IMR-90 (cell line): ENCODE measurements at regions not wholly inside any gene's neighbourhood (a gene's known extent, or its start where the extent isn't known, plus 50 kb on each side); places are given as distances from the start of the nearest gene placed in this dataset.

Source experiments
- ATAC-seq: fragments of 200-7000 bp; cut with Tn5 transposase; 2 replicates; pipeline ENCODE4 v1.9.1; 2020; ENCODE audit warnings: low read depth, mild to moderate bottlenecking, moderate library complexity
- BruUV-seq: library from RNA; stranded (reverse); fragments of 400-500 nt; replicated peaks from 2 replicates; lab custom pipeline; 2021; lab: Mats Ljungman, UMichigan
- CTCF ChIA-PET: fragments of 300-600 bp; formaldehyde crosslinking; extraction: SDS; loops from one replicate; lab custom pipeline; 2021; ENCODE audit warnings: antibody characterized with exemption; lab: Yijun Ruan, JAX
- POLR2A ChIA-PET: fragments of 300-600 bp; sonication (Branson Sonifier 250); formaldehyde crosslinking; loops from one replicate; lab custom pipeline; 2022; ENCODE audit warnings: antibody characterized with exemption; ENCODE audit not compliant: unreplicated experiment; lab: Charles Lee
- DNase-seq: peaks from one replicate; pipeline ENCODE4 v3.0.0; 2013
- H2AFZ ChIP-seq: replicated peaks from 2 replicates; pipeline ENCODE3; 2013; ENCODE audit warnings: low read length, mild to moderate bottlenecking; ENCODE audit not compliant: poor library complexity
- H2AK5ac ChIP-seq: 2 replicates; pipeline ENCODE4 v1.6.1; 2013; ENCODE audit warnings: low read depth, low read length, inconsistent platforms
- H2AK9ac ChIP-seq: replicated peaks from 2 replicates; pipeline ENCODE3; 2013; ENCODE audit warnings: mild to moderate bottlenecking, low read depth, low read length, moderate library complexity; ENCODE audit not compliant: poor library complexity
- H2BK120ac ChIP-seq: 2 replicates; pipeline ENCODE4 v1.6.1; 2013; ENCODE audit warnings: low read depth, low read length, inconsistent platforms
- H2BK15ac ChIP-seq: 3 replicates; pipeline ENCODE4 v1.6.1; 2013; ENCODE audit warnings: low read depth, low read length, inconsistent platforms
- H2BK20ac ChIP-seq: 2 replicates; pipeline ENCODE4 v1.6.1; 2013; ENCODE audit warnings: low read depth, mild to moderate bottlenecking, inconsistent platforms, low read length, moderate library complexity
- H2BK5ac ChIP-seq: 2 replicates; pipeline ENCODE4 v1.6.1; 2013; ENCODE audit warnings: mild to moderate bottlenecking, low read depth, low read length, inconsistent platforms; ENCODE audit not compliant: poor library complexity, severe bottlenecking
- H3K14ac ChIP-seq: replicated peaks from 2 replicates; pipeline ENCODE4 v1.6.1; 2013; ENCODE audit warnings: low read depth, low read length, inconsistent platforms
- H3K18ac ChIP-seq: 2 replicates; pipeline ENCODE4 v1.6.1; 2013; ENCODE audit warnings: low read depth, low read length, control low read depth
- H3K23ac ChIP-seq: 2 replicates; pipeline ENCODE4 v1.6.1; 2013; ENCODE audit warnings: low read depth, low read length, inconsistent platforms
- H3K27ac ChIP-seq: 2 replicates; pipeline ENCODE4 v1.5.1; 2013; ENCODE audit warnings: mild to moderate bottlenecking, control low read depth, low read length; ENCODE audit not compliant: insufficient read depth
- H3K27me3 ChIP-seq: 2 replicates; pipeline ENCODE4 v1.6.1; 2013; ENCODE audit warnings: low read length; ENCODE audit not compliant: control insufficient read depth, insufficient read depth
- H3K36me3 ChIP-seq: 2 replicates; pipeline ENCODE4 v1.6.1; 2013; ENCODE audit warnings: low read length, mixed read lengths; ENCODE audit not compliant: control insufficient read depth, insufficient read depth
- H3K4ac ChIP-seq: 2 replicates; pipeline ENCODE4 v1.6.1; 2013; ENCODE audit warnings: low read depth, low read length, inconsistent platforms
- H3K4me1 ChIP-seq: 2 replicates; pipeline ENCODE4 v1.6.1; 2013; ENCODE audit warnings: low read length, mixed read lengths; ENCODE audit not compliant: control insufficient read depth, insufficient read depth
- H3K4me2 ChIP-seq: 2 replicates; pipeline ENCODE4 v1.6.1; 2013; ENCODE audit warnings: low read depth, mild to moderate bottlenecking, control low read depth, low read length, moderate library complexity
- H3K4me3 ChIP-seq: 2 replicates; pipeline ENCODE4 v1.5.1; 2013; ENCODE audit warnings: low read depth, mild to moderate bottlenecking, control low read depth, low read length, moderate library complexity; ENCODE audit not compliant: insufficient read depth
- H3K56ac ChIP-seq: 2 replicates; pipeline ENCODE4 v1.6.1; 2013; ENCODE audit warnings: low read length, inconsistent platforms; ENCODE audit not compliant: insufficient read depth; ENCODE audit errors: extremely low read depth
- H3K79me1 ChIP-seq, 2 experiments: 2 replicates each; pipeline ENCODE4 v1.6.1; 2013; ENCODE audit warnings: low read length in 2 of 2, inconsistent platforms in 1 of 2, low read depth in 1 of 2
- H3K9ac ChIP-seq: 2 replicates; pipeline ENCODE4 v1.6.1; 2013; ENCODE audit warnings: low read depth, low read length, control low read depth
- H3K9me1 ChIP-seq: 2 replicates; pipeline ENCODE4 v1.6.1; 2013; ENCODE audit warnings: low read length, inconsistent platforms; ENCODE audit not compliant: insufficient read depth
- H3K9me3 ChIP-seq: 2 replicates; pipeline ENCODE4 v1.6.1; 2013; ENCODE audit warnings: low read length; ENCODE audit not compliant: control insufficient read depth, insufficient read depth
- H4K20me1 ChIP-seq: 2 replicates; pipeline ENCODE4 v1.6.1; 2013; ENCODE audit warnings: low read length, inconsistent platforms; ENCODE audit not compliant: insufficient read depth
- H4K5ac ChIP-seq: 2 replicates; pipeline ENCODE4 v1.6.1; 2013; ENCODE audit warnings: mild to moderate bottlenecking, low read depth, low read length, control low read depth
- H4K8ac ChIP-seq, 2 experiments: 2 replicates each; pipeline ENCODE4 v1.6.1; 2013; ENCODE audit warnings: low read depth in 2 of 2, low read length in 2 of 2, control low read depth in 1 of 2, inconsistent platforms in 1 of 2
- H4K91ac ChIP-seq: 2 replicates; pipeline ENCODE4 v1.6.1; 2013; ENCODE audit warnings: low read depth, low read length, inconsistent platforms; ENCODE audit not compliant: insufficient read depth
- BHLHE40 ChIP-seq: fragments of 150-350 bp; IDR thresholded peaks from 2 replicates; pipeline ENCODE4 v1.6.1; 2016; ENCODE audit warnings: mild to moderate bottlenecking, low read depth, low read length
- CEBPB ChIP-seq: IDR thresholded peaks from 2 replicates; pipeline ENCODE4 v1.6.1; 2012; ENCODE audit warnings: low read depth, low read length, improper control_type of control experiment
- FOS ChIP-seq: fragments of 150-350 bp; IDR thresholded peaks from 2 replicates; pipeline ENCODE4 v1.6.1; 2016; ENCODE audit warnings: low read depth, low read length
- MAFK ChIP-seq: IDR thresholded peaks from 2 replicates; pipeline ENCODE4 v1.6.1; 2012; ENCODE audit warnings: low read depth, low read length, improper control_type of control experiment
- MAZ ChIP-seq: IDR thresholded peaks from 2 replicates; pipeline ENCODE4 v1.6.1; 2012; ENCODE audit warnings: low read depth, mild to moderate bottlenecking, low read length, improper control_type of control experiment, moderate library complexity, borderline replicate concordance
- MXI1 ChIP-seq: IDR thresholded peaks from 2 replicates; pipeline ENCODE4 v1.6.1; 2012; ENCODE audit warnings: low read depth, mild to moderate bottlenecking, low read length, moderate library complexity, borderline replicate concordance
- NFE2L2 ChIP-seq: fragments of 150-350 bp; IDR thresholded peaks from 2 replicates; pipeline ENCODE4 v1.6.1; 2016; ENCODE audit warnings: low read depth, mild to moderate bottlenecking, low read length
- POLR2A ChIP-seq: IDR thresholded peaks from 2 replicates; pipeline ENCODE4 v1.6.1; 2012; ENCODE audit warnings: mild to moderate bottlenecking, low read depth, low read length
- RAD21 ChIP-seq: IDR thresholded peaks from 2 replicates; pipeline ENCODE4 v1.6.1; 2012; ENCODE audit warnings: low read length, improper control_type of control experiment
- RCOR1 ChIP-seq: IDR thresholded peaks from 2 replicates; pipeline ENCODE4 v1.6.1; 2012; ENCODE audit warnings: mild to moderate bottlenecking, low read length, improper control_type of control experiment; ENCODE audit not compliant: insufficient replicate concordance
- RFX5 ChIP-seq: IDR thresholded peaks from 2 replicates; pipeline ENCODE4 v1.8.0; 2012; ENCODE audit warnings: low read depth, mild to moderate bottlenecking, low read length, moderate library complexity
- SMC3 ChIP-seq: fragments of 150-350 bp; IDR thresholded peaks from 2 replicates; pipeline ENCODE4 v1.6.1; 2016; ENCODE audit warnings: low read depth, mild to moderate bottlenecking, antibody characterized with exemption, low read length, moderate library complexity
- USF2 ChIP-seq: fragments of 150-350 bp; IDR thresholded peaks from 2 replicates; pipeline ENCODE4 v1.6.1; 2017; ENCODE audit warnings: mild to moderate bottlenecking, antibody characterized with exemption, low read length, low read depth
- WGBS, 2 experiments: methylation state at CpG; one replicate each; pipeline versions ENCODE4 v1.1.5 to v1.1.7; 2013; ENCODE audit warnings: missing lambda C conversion rate in 2 of 2; ENCODE audit not compliant: insufficient read length in 1 of 2; ENCODE audit errors: extremely low coverage in 2 of 2; 5-methylcytosine and 5-hydroxymethylcytosine counted together
- dilution Hi-C: fragments of 300-500 bp; cut with HindIII; formaldehyde crosslinking; loops from one replicate; pipeline ENCODE4 v1.14.3; 2018; ENCODE audit warnings: low sequenced_read_pairs; ENCODE audit not compliant: unreplicated experiment
- in situ Hi-C: fragments of 300-500 bp; cut with MboI; formaldehyde crosslinking; loops from 3 replicates; pipeline ENCODE4 v1.14.3; 2019; ENCODE audit warnings: low sequenced_read_pairs, inconsistent platforms, mixed read lengths
- intact Hi-C: fragments of 100-400 bp; cut with micrococcal nuclease; formaldehyde crosslinking; loops from 2 replicates; pipeline ENCODE4 v1.10.0; 2022
- TF ChIP-seq, protein P1 (sequence below): fragments of 150-350 bp; IDR thresholded peaks from 2 replicates; pipeline ENCODE4 v1.6.1; 2016; ENCODE audit warnings: low read depth, mild to moderate bottlenecking, low read length, moderate library complexity, borderline replicate concordance
- TF ChIP-seq, protein P2 (sequence below): conservative IDR thresholded peaks from 2 replicates; pipeline ENCODE4 v1.5.1; 2012; ENCODE audit warnings: mild to moderate bottlenecking, low read depth, low read length, improper control_type of control experiment

DNA sequence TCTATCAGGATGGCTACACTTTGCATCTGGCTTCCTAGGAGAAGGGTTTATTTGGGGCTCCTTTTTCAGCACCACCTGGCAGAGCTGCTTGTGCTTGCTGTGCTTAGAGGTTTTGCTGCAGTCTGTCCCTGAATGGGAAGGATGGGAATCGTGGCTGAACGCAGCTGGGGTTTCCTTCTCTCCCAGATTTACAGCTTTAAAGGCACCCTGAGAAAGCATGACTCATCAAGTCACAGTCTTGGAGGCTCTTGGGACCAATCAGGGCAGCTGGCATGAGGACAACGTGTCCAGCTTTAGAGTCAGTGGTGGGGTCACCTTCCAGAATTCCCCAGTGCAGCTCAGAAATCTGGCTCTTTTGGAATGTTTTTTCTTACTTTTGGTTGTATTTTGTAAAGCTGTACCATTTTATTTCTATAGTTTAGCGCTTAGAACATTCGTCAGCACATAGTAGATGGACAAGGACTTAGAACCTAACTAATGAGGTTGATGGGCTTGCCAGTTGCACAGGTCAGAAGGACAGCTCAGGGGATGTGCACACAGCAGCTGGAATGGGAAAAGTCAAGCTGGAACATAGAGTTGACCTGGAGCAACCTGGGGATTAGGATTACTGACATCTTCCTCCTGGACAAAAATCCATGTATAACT is 222.6 kb downstream of the PRDM2 start:
- intact Hi-C loops: no loop called here
- Histone ChIP-seq H2AFZ (no peak overlapping the region), H3K14ac (no peak overlapping the region), H2AK5ac (no peak overlapping the region), H2BK15ac (no peak overlapping the region), H3K23ac (no peak overlapping the region), H3K4me3 (no peak overlapping the region), H4K20me1 (no peaks in the 10 kb centered on the region), H4K5ac (no peak overlapping the region), H2AK9ac (no peak overlapping the region), H4K91ac (no peak overlapping the region), H3K4me2 (no peak overlapping the region), H3K9me1 (no peaks in the 10 kb centered on the region), H2BK120ac (no peak overlapping the region), H3K27ac (no peak overlapping the region), H2BK20ac (no peak overlapping the region), H3K9me3 (peaks cover 15% of the 10 kb centered on the region), H3K4ac (no peak overlapping the region), H3K56ac (no peak overlapping the region), H3K36me3 (no peaks in the 10 kb centered on the region), H3K79me1 (no peaks in the 10 kb centered on the region), H4K8ac (no peak overlapping the region), H3K9ac (no peak overlapping the region), H3K4me1 (no peaks in the 10 kb centered on the region), H2BK5ac (no peak overlapping the region), H3K18ac (no peak overlapping the region), H3K27me3 (no peaks in the 10 kb centered on the region)
- ChIA-PET CTCF (no interaction called here), POLR2A (no interaction called here)
- no peak for ATAC-seq
- dilution Hi-C loops: no loop called here
- in situ Hi-C loops: no loop called here
- WGBS, 2 experiments: no CpG with 5 or more reads among the region's 5 CpGs
- BruUV-seq: no TSS peak
- no peak for DNase-seq
- no peak for TF ChIP-seq MAFK
- no peak for TF ChIP-seq RCOR1
- no peak for TF ChIP-seq FOS
- no peak for TF ChIP-seq POLR2A
- no peak for TF ChIP-seq MXI1
- TF ChIP-seq USF2: no peak
- no peak for TF ChIP-seq SMC3
- no peak for TF ChIP-seq RFX5
- no peak for TF ChIP-seq RAD21
- no peak for TF ChIP-seq NFE2L2
- TF ChIP-seq, protein P1, sequence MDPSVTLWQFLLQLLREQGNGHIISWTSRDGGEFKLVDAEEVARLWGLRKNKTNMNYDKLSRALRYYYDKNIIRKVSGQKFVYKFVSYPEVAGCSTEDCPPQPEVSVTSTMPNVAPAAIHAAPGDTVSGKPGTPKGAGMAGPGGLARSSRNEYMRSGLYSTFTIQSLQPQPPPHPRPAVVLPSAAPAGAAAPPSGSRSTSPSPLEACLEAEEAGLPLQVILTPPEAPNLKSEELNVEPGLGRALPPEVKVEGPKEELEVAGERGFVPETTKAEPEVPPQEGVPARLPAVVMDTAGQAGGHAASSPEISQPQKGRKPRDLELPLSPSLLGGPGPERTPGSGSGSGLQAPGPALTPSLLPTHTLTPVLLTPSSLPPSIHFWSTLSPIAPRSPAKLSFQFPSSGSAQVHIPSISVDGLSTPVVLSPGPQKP: no peak
- TF ChIP-seq BHLHE40: no peak
- TF ChIP-seq, protein P2, sequence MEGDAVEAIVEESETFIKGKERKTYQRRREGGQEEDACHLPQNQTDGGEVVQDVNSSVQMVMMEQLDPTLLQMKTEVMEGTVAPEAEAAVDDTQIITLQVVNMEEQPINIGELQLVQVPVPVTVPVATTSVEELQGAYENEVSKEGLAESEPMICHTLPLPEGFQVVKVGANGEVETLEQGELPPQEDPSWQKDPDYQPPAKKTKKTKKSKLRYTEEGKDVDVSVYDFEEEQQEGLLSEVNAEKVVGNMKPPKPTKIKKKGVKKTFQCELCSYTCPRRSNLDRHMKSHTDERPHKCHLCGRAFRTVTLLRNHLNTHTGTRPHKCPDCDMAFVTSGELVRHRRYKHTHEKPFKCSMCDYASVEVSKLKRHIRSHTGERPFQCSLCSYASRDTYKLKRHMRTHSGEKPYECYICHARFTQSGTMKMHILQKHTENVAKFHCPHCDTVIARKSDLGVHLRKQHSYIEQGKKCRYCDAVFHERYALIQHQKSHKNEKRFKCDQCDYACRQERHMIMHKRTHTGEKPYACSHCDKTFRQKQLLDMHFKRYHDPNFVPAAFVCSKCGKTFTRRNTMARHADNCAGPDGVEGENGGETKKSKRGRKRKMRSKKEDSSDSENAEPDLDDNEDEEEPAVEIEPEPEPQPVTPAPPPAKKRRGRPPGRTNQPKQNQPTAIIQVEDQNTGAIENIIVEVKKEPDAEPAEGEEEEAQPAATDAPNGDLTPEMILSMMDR: no peak
- no peak for TF ChIP-seq MAZ
- TF ChIP-seq CEBPB: no peak
